SK-N-SH (cell line): ENCODE measurements at regions not wholly inside any gene's neighbourhood (a gene's known extent, or its start where the extent isn't known, plus 50 kb on each side); places are given as distances from the start of the nearest gene placed in this dataset.

Experiments used
- CTCF ChIA-PET: fragments of 300-600, 350-600 bp; formaldehyde crosslinking; extraction: SDS; loops from one replicate; lab custom pipeline; 2021; lab: Yijun Ruan, JAX
- POLR2A ChIA-PET: fragments of 350-600 bp; sonication (Branson Sonifier 250); formaldehyde crosslinking; extraction: SDS; loops from one replicate; lab custom pipeline; 2020; ENCODE audit warnings: antibody characterized with exemption, inconsistent platforms; lab: Yijun Ruan, JAX
- DNase-seq: peaks from one replicate; pipeline ENCODE4 v3.0.0; 2012
- H2AFZ ChIP-seq: fragments of 200-600 bp; sonication (generic); 2 replicates; pipeline ENCODE4 v1.8.1; 2016; ENCODE audit warnings: antibody characterized with exemption, mild to moderate bottlenecking, low read depth
- H3F3A ChIP-seq: fragments of 200-600 bp; sonication (generic); replicated peaks from 2 replicates; pipeline ENCODE3; 2016; ENCODE audit warnings: antibody characterized with exemption, mild to moderate bottlenecking; ENCODE audit not compliant: insufficient read depth
- H3K27ac ChIP-seq, 2 experiments: fragments of 200-500 bp in 1 of 2; fragments of 200-600 bp in 1 of 2; sonication (Bioruptor generic) in 1 of 2; sonication (generic), shearing (Covaris generic) in 1 of 2; 2 replicates each; pipeline versions ENCODE4 v1.5.1 to v1.6.1; 2014 to 2016; ENCODE audit warnings: low read depth in 2 of 2, inconsistent platforms in 1 of 2, low read length in 1 of 2, mild to moderate bottlenecking in 1 of 2, mixed read lengths in 1 of 2
- H3K27me3 ChIP-seq: fragments of 200-600 bp; sonication (generic), shearing (Covaris generic); 2 replicates; pipeline ENCODE4 v1.6.1; 2016; ENCODE audit warnings: mixed run types; ENCODE audit not compliant: insufficient read depth
- H3K36me3 ChIP-seq, 2 experiments: fragments of 200-500 bp in 1 of 2; fragments of 200-600 bp in 1 of 2; sonication (Bioruptor generic) in 1 of 2; sonication (generic) in 1 of 2; replicated peaks in 1 of 2; 2 replicates each; pipeline versions ENCODE3 to v1.5.1; 2014 to 2016; ENCODE audit warnings: low read length in 1 of 2, mild to moderate bottlenecking in 1 of 2; ENCODE audit not compliant: insufficient read depth in 2 of 2, control insufficient read depth in 1 of 2
- H3K4me1 ChIP-seq, 2 experiments: fragments of 200-500 bp in 1 of 2; fragments of 200-600 bp in 1 of 2; sonication (Bioruptor generic) in 1 of 2; sonication (generic), shearing (Covaris generic) in 1 of 2; 2 replicates each; pipeline versions ENCODE4 v1.5.1 to v1.6.1; 2014 to 2016; ENCODE audit warnings: low read depth in 1 of 2, low read length in 1 of 2, mixed run types in 1 of 2; ENCODE audit not compliant: insufficient read depth in 2 of 2, control insufficient read depth in 1 of 2
- H3K4me2 ChIP-seq: fragments of 200-600 bp; sonication (generic), shearing (Covaris generic); 2 replicates; pipeline ENCODE4 v1.6.1; 2017; ENCODE audit warnings: mixed run types
- H3K4me3 ChIP-seq, 2 experiments: fragments of 200-500 bp in 1 of 2; fragments of 200-600 bp in 1 of 2; sonication (Bioruptor generic) in 1 of 2; sonication (generic), shearing (Covaris generic) in 1 of 2; 2 replicates each; pipeline versions ENCODE4 v1.5.1 to v1.8.1; 2014 to 2016; ENCODE audit warnings: low read depth in 2 of 2, inconsistent platforms in 1 of 2, low read length in 1 of 2, mild to moderate bottlenecking in 1 of 2, mixed read lengths in 1 of 2, moderate library complexity in 1 of 2
- H3K79me2 ChIP-seq: fragments of 200-600 bp; sonication (generic); 2 replicates; pipeline ENCODE4 v1.8.1; 2017; ENCODE audit warnings: mild to moderate bottlenecking; ENCODE audit not compliant: insufficient read depth
- H3K9ac ChIP-seq: fragments of 200-600 bp; sonication (generic); 2 replicates; pipeline ENCODE4 v1.6.1; 2017; ENCODE audit warnings: mixed run types
- H3K9me2 ChIP-seq: fragments of 200-600 bp; sonication (generic); 2 replicates; pipeline ENCODE4 v1.6.1; 2017; ENCODE audit warnings: mixed run types
- H3K9me3 ChIP-seq: fragments of 200-600 bp; sonication (generic); 2 replicates; pipeline ENCODE4 v1.6.1; 2017; ENCODE audit warnings: mixed run types, mild to moderate bottlenecking, moderate library complexity
- H4K20me1 ChIP-seq: fragments of 200-600 bp; sonication (generic); 2 replicates; pipeline ENCODE4 v1.6.1; 2017; ENCODE audit warnings: mild to moderate bottlenecking, mixed run types; ENCODE audit not compliant: insufficient read depth
- CTCF ChIP-seq: fragments of 200-600 bp; sonication (generic); IDR thresholded peaks from 2 replicates; pipeline ENCODE4 v1.6.1; 2017; ENCODE audit warnings: antibody characterized with exemption, mild to moderate bottlenecking, moderate library complexity
- EZH2phosphoT487 ChIP-seq: fragments of 200-600 bp; sonication (generic); IDR thresholded peaks from 2 replicates; pipeline ENCODE4 v1.6.1; 2017; ENCODE audit warnings: low read depth, mixed run types, mild to moderate bottlenecking, antibody characterized with exemption, moderate library complexity, borderline replicate concordance
- FOSL2 ChIP-seq: IDR thresholded peaks from 2 replicates; pipeline ENCODE4 v1.4.0; 2012; ENCODE audit warnings: low read depth, mild to moderate bottlenecking, moderate library complexity, borderline replicate concordance
- FOXJ3 ChIP-seq: sonication (generic); formaldehyde crosslinking; IDR thresholded peaks from 2 replicates; pipeline ENCODE4 v1.5.1; 2020; ENCODE audit warnings: mild to moderate bottlenecking, missing genetic modification reagents
- FOXM1 ChIP-seq: IDR thresholded peaks from 2 replicates; pipeline ENCODE4 v1.4.0; 2012; ENCODE audit warnings: low read depth, mild to moderate bottlenecking
- GABPA ChIP-seq: IDR thresholded peaks from 2 replicates; pipeline ENCODE4 v1.4.0; 2012; ENCODE audit warnings: low read depth, mild to moderate bottlenecking
- IRF3 ChIP-seq: fragments of 150-350 bp; IDR thresholded peaks from 2 replicates; pipeline ENCODE4 v1.6.1; 2016; ENCODE audit warnings: mild to moderate bottlenecking, low read depth, low read length
- JUND ChIP-seq: IDR thresholded peaks from 2 replicates; pipeline ENCODE4 v1.4.0; 2012
- MAX ChIP-seq: IDR thresholded peaks from 2 replicates; pipeline ENCODE4 v1.4.0; 2012; ENCODE audit warnings: low read depth
- MEF2A ChIP-seq: IDR thresholded peaks from 2 replicates; pipeline ENCODE4 v1.4.0; 2012; ENCODE audit warnings: low read depth, borderline replicate concordance
- MXI1 ChIP-seq: IDR thresholded peaks from 2 replicates; pipeline ENCODE4 v1.6.1; 2012; ENCODE audit warnings: mild to moderate bottlenecking, low read depth, low read length, improper control_type of control experiment
- NFIC ChIP-seq: IDR thresholded peaks from 2 replicates; pipeline ENCODE4 v1.4.0; 2012; ENCODE audit warnings: borderline replicate concordance
- PBX3 ChIP-seq: IDR thresholded peaks from 2 replicates; pipeline ENCODE4; 2012
- POLR2AphosphoS5 ChIP-seq: IDR thresholded peaks from 2 replicates; pipeline ENCODE4 v1.6.1; 2012; ENCODE audit warnings: low read depth, low read length
- RAD21 ChIP-seq: IDR thresholded peaks from 2 replicates; pipeline ENCODE4 v1.6.1; 2012; ENCODE audit warnings: mild to moderate bottlenecking, low read length
- REST ChIP-seq: IDR thresholded peaks from 2 replicates; pipeline ENCODE4 v1.6.1; 2012; ENCODE audit warnings: mild to moderate bottlenecking, low read depth, low read length, moderate library complexity
- RFX5 ChIP-seq: IDR thresholded peaks from 2 replicates; pipeline ENCODE4 v1.6.1; 2012; ENCODE audit warnings: mild to moderate bottlenecking, improper control_type of control experiment, low read length
- SIN3A ChIP-seq: IDR thresholded peaks from 2 replicates; pipeline ENCODE4 v1.6.1; 2012; ENCODE audit warnings: low read depth, mild to moderate bottlenecking, low read length, moderate library complexity, borderline replicate concordance
- SMC3 ChIP-seq: IDR thresholded peaks from 2 replicates; pipeline ENCODE4 v1.6.1; 2012; ENCODE audit warnings: low read depth, low read length, improper control_type of control experiment
- TAF1 ChIP-seq: IDR thresholded peaks from 2 replicates; pipeline ENCODE4 v1.6.1; 2012; ENCODE audit warnings: low read depth, mild to moderate bottlenecking, low read length, moderate library complexity, borderline replicate concordance
- YY1 ChIP-seq: IDR thresholded peaks from 2 replicates; pipeline ENCODE4 v1.4.0; 2012; ENCODE audit warnings: low read depth, mild to moderate bottlenecking
- WGBS: methylation state at CpG from one replicate; pipeline ENCODE4 v1.1.6; 2017; ENCODE audit warnings: low lambda C conversion rate; 5-methylcytosine and 5-hydroxymethylcytosine counted together

GRCh38 chr11:30107899-30108298, 91.1 kb upstream of the KCNA4 start (continued):
- no peak for TF ChIP-seq REST
- TF ChIP-seq RAD21, result no peak
- TF ChIP-seq NFIC, result no peak
- TF ChIP-seq PBX3, result 0 out of 2 replicates have a peak, but pooled peaks have one; percentile 8
- TF ChIP-seq MAX, result no peak
- no peak for TF ChIP-seq MXI1
- no peak for TF ChIP-seq RFX5
- no peak for TF ChIP-seq FOXM1
- no peak for TF ChIP-seq SMC3
- TF ChIP-seq IRF3, result no peak
- no peak for TF ChIP-seq GABPA
- peak; percentile 27 for TF ChIP-seq JUND
- no peak for TF ChIP-seq MEF2A
- TF ChIP-seq FOSL2, result peak; percentile 37; the same call in 1 of the 2 replicates
- TF ChIP-seq FOXJ3 (CRISPR knock-in tag), result no peak
- TF ChIP-seq SIN3A, result no peak
- TF ChIP-seq POLR2AphosphoS5, result no peak

GRCh38 chr11:30109774-30110173, 92.9 kb upstream of the KCNA4 start:
- no peaks in the 10 kb centered on the region for H3K4me1 ChIP-seq
- WGBS, result 0% methylated on average over 4 of the region's 4 CpGs

More at GRCh38 chr11:30109774-30110173, 92.9 kb upstream of the KCNA4 start:
- Histone ChIP-seq H3K27me3 (no peaks in the 10 kb centered on the region; the same call in 1 of the 2 replicates), H3K27ac (no peak overlapping the region), H2AFZ (no peak overlapping the region), H3F3A (no peaks in the 10 kb centered on the region), H3K9me3 (no peaks in the 10 kb centered on the region), H3K79me2 (no peaks in the 10 kb centered on the region), H3K9me2 (no peaks in the 10 kb centered on the region), H3K9ac (no peak overlapping the region), H3K4me2 (no peak overlapping the region), H3K4me3 (no peak overlapping the region), H3K36me3 (no peaks in the 10 kb centered on the region), H4K20me1 (no peaks in the 10 kb centered on the region)
- TF ChIP-seq MAX (no peak), FOXJ3 (CRISPR knock-in tag) (no peak), MEF2A (no peak), JUND (no peak), GABPA (no peak), YY1 (no peak), RFX5 (no peak), CTCF (no peak), TAF1 (no peak), EZH2phosphoT487 (no peak)
- no peak for DNase-seq
- ChIA-PET CTCF (interaction anchor here (2.1 to 3.3 kb wide), 2 partner anchors 19 to 34 kb away, joined by 7 to 15 read pairs; no protein-coding TSS in a partner anchor), POLR2A (no interaction called here)
